ENCODE measurements at regions not wholly inside any gene's neighbourhood (a gene's known extent, or its start where the extent isn't known, plus 50 kb on each side); places are given as distances from the start of the nearest gene placed in this dataset.

- intact Hi-C loops (cut with micrococcal nuclease; ENCODE audit: unreplicated experiment): no loop called here
- ChIA-PET POLR2A (no interaction called here), CTCF (ENCODE audit: unreplicated experiment) (interaction anchor here (0.6 kb wide), 1 partner anchor 908 kb away, joined by 6 read pairs; no protein-coding TSS in a partner anchor)
- Histone ChIP-seq H3K4me3 (ENCODE audit: low read depth, low read length, poor library complexity, severe bottlenecking) (no peak overlapping the region), H3K9me2 (ENCODE audit: insufficient read depth, low read length) (no peaks in the 10 kb centered on the region), H3K27ac (ENCODE audit: low read depth, low read length, poor library complexity, severe bottlenecking) (no peak overlapping the region), H3K79me2 (ENCODE audit: insufficient read depth, low read depth, low read length) (no peaks in the 10 kb centered on the region), H3K9me3 (ENCODE audit: low read length) (no peaks in the 10 kb centered on the region), H2AFZ (ENCODE audit: low read length) (no peak overlapping the region), H3K4me2 (ENCODE audit: low read length) (no peak overlapping the region), H3K4me1 (ENCODE audit: insufficient read depth, low read length, poor library complexity, severe bottlenecking) (no peaks in the 10 kb centered on the region), H3K36me3 (ENCODE audit: insufficient read depth, low read length) (no peaks in the 10 kb centered on the region), H4K20me1 (ENCODE audit: insufficient read depth, low read length) (no peaks in the 10 kb centered on the region)
- no peak for DNase-seq (ENCODE audit: low spot score)
- TF ChIP-seq EZH2phosphoT487 (IDR thresholded peaks at IDR 0.05; ENCODE audit: borderline replicate concordance, low read depth, low read length) (no peak), CTCF (conservative IDR thresholded peaks at IDR 0.05; ENCODE audit: low read length) (no peak)
- no TSS peak for BruUV-seq (replicated peaks)
These were observed 65.6 kb upstream of the IGFBP3 start for GRCh38 chr7:45986355-45987298.

GRCh38 chr7:45985902-45986301 lies 64.8 kb upstream of the IGFBP3 start:
- no peak overlapping the region for H3K4me3 ChIP-seq (ENCODE audit: low read depth, low read length, poor library complexity, severe bottlenecking)
- H3K79me2 ChIP-seq (ENCODE audit: insufficient read depth, low read depth, low read length): no peaks in the 10 kb centered on the region
- ChIA-PET POLR2A (no interaction called here), CTCF (ENCODE audit: unreplicated experiment) (interaction anchor here (0.6 kb wide), 1 partner anchor 909 kb away, joined by 6 read pairs; no protein-coding TSS in a partner anchor)
- no peaks in the 10 kb centered on the region for H3K4me1 ChIP-seq (ENCODE audit: insufficient read depth, low read length, poor library complexity, severe bottlenecking)
- no peak overlapping the region for H2AFZ ChIP-seq (ENCODE audit: low read length)
- H3K9me3 ChIP-seq (ENCODE audit: low read length): no peaks in the 10 kb centered on the region
- no peak overlapping the region for H3K27ac ChIP-seq (ENCODE audit: low read depth, low read length, poor library complexity, severe bottlenecking)
- no peak for TF ChIP-seq CTCF (conservative IDR thresholded peaks at IDR 0.05; ENCODE audit: low read length)
- TF ChIP-seq EZH2phosphoT487 (IDR thresholded peaks at IDR 0.05; ENCODE audit: borderline replicate concordance, low read depth, low read length): no peak
- BruUV-seq (replicated peaks): no TSS peak
- no peak for DNase-seq (ENCODE audit: low spot score)
- H3K9me2 ChIP-seq (ENCODE audit: insufficient read depth, low read length): no peaks in the 10 kb centered on the region
- no peaks in the 10 kb centered on the region for H3K36me3 ChIP-seq (ENCODE audit: insufficient read depth, low read length)
- no peaks in the 10 kb centered on the region for H4K20me1 ChIP-seq (ENCODE audit: insufficient read depth, low read length)
- intact Hi-C loops (cut with micrococcal nuclease; ENCODE audit: unreplicated experiment): no loop called here
- no peak overlapping the region for H3K4me2 ChIP-seq (ENCODE audit: low read length)
